Fibroblast of lung (primary cell): ENCODE measurements at regions not wholly inside any gene's neighbourhood (a gene's known extent, or its start where the extent isn't known, plus 50 kb on each side); places are given as distances from the start of the nearest gene placed in this dataset.

ENCODE experiments used
- DNase-seq, 2 donors: peaks; one replicate each; pipeline versions ENCODE4 v3.0.0 to v3.0.0-alpha.2; 2010; ENCODE audit warnings: low read depth in 2 of 2
- H2AFZ ChIP-seq: 2 replicates; pipeline ENCODE4 v1.5.1; 2012; ENCODE audit warnings: low read length, control low read depth, inconsistent platforms
- H3K27ac ChIP-seq: 2 replicates; pipeline ENCODE4 v1.5.1; 2011; ENCODE audit warnings: low read length, control low read depth; ENCODE audit not compliant: insufficient read depth
- H3K27me3 ChIP-seq: 2 replicates; pipeline ENCODE4 v1.5.1; 2011; ENCODE audit warnings: mild to moderate bottlenecking, low read length; ENCODE audit not compliant: control insufficient read depth, insufficient read depth
- H3K36me3 ChIP-seq: 2 replicates; pipeline ENCODE4 v1.5.1; 2011; ENCODE audit warnings: low read length; ENCODE audit not compliant: control insufficient read depth, insufficient read depth
- H3K4me1 ChIP-seq: 2 replicates; pipeline ENCODE4 v1.5.1; 2011; ENCODE audit warnings: low read length; ENCODE audit not compliant: control insufficient read depth, insufficient read depth; ENCODE audit errors: extremely low read depth
- H3K4me2 ChIP-seq: 2 replicates; pipeline ENCODE4 v1.5.1; 2011; ENCODE audit warnings: low read length, control low read depth; ENCODE audit not compliant: insufficient read depth; ENCODE audit errors: extremely low read depth
- H3K4me3 ChIP-seq, 4 experiments: fragments of 200-600 bp in 1 of 4; sonication (generic) in 1 of 4; replicated peaks in 1 of 4; 2 replicates each; pipeline ENCODE4 v1.5.1; 2011 to 2016; ENCODE audit warnings: low read length in 4 of 4, low read depth in 3 of 4, mild to moderate bottlenecking in 3 of 4, control low read depth in 2 of 4, inconsistent platforms in 1 of 4, mixed read lengths in 1 of 4; ENCODE audit not compliant: insufficient read depth in 1 of 4; ENCODE audit errors: control extremely low read depth in 1 of 4
- H3K79me2 ChIP-seq: 2 replicates; pipeline ENCODE4 v1.5.1; 2012; ENCODE audit warnings: mild to moderate bottlenecking, low read length, inconsistent platforms; ENCODE audit not compliant: control insufficient read depth, insufficient read depth
- H3K9ac ChIP-seq: 2 replicates; pipeline ENCODE4 v1.5.1; 2011; ENCODE audit warnings: mild to moderate bottlenecking, low read length, control low read depth; ENCODE audit not compliant: insufficient read depth
- H3K9me3 ChIP-seq: 2 replicates; pipeline ENCODE4 v1.5.1; 2012; ENCODE audit warnings: low read depth, low read length; ENCODE audit not compliant: control insufficient read depth, insufficient read depth
- H4K20me1 ChIP-seq: 2 replicates; pipeline ENCODE4 v1.5.1; 2011; ENCODE audit warnings: low read length; ENCODE audit not compliant: control insufficient read depth, insufficient read depth; ENCODE audit errors: extremely low read depth
- CTCF ChIP-seq, 2 donors: IDR thresholded peaks in 1 of 2; conservative IDR thresholded peaks in 1 of 2; 1 replicate in 1 of 2; 2 replicates in 1 of 2; pipeline ENCODE4 v1.5.1; 2011 to 2012; ENCODE audit warnings: low read length in 2 of 2, control low read depth in 1 of 2, inconsistent platforms in 1 of 2, low read depth in 1 of 2, mild to moderate bottlenecking in 1 of 2
- EZH2 ChIP-seq: IDR thresholded peaks from 2 replicates; pipeline ENCODE4 v1.5.1; 2012; ENCODE audit warnings: low read length, control low read depth, mild to moderate bottlenecking; ENCODE audit errors: missing control alignments

- no peaks in the 10 kb centered on the region for H4K20me1 ChIP-seq
- H3K79me2 ChIP-seq, result no peaks in the 10 kb centered on the region
- H2AFZ ChIP-seq, result no peak overlapping the region
- no peak overlapping the region for H3K9ac ChIP-seq
- H3K4me2 ChIP-seq, result no peak overlapping the region
- no peak for DNase-seq
- H3K9me3 ChIP-seq, result no peaks in the 10 kb centered on the region
- no peak overlapping the region for H3K4me3 ChIP-seq
- H3K27ac ChIP-seq, result no peak overlapping the region
- no peak for TF ChIP-seq CTCF (conservative IDR thresholded peaks at IDR 0.05 in 1 of 2, IDR thresholded peaks at IDR 0.05 in 1 of 2; ENCODE audit: low read depth in 1 of 2, low read length in 2 of 2)
- TF ChIP-seq EZH2, result no peak
- H3K4me1 ChIP-seq, result no peaks in the 10 kb centered on the region
- H3K27me3 ChIP-seq, result no peaks in the 10 kb centered on the region
- H3K36me3 ChIP-seq, result no peaks in the 10 kb centered on the region
Measured at GRCh38 chr3:147513785-147514184, 104.6 kb downstream of the ZIC1 start.

GRCh38 chr3:147514366-147515160 is 105.4 kb downstream of the ZIC1 start:
- H2AFZ ChIP-seq, result no peak overlapping the region
- peak in 1 of 2 donors; percentile 2 for DNase-seq

GRCh38 chr3:147518465-147518864 is 109.3 kb downstream of the ZIC1 start:
- peak in 1 of 2 donors; percentile 44 for DNase-seq
- no peak overlapping the region for H3K9ac ChIP-seq
- no peaks in the 10 kb centered on the region for H3K36me3 ChIP-seq
- no peak overlapping the region for H3K4me2 ChIP-seq
- no peaks in the 10 kb centered on the region for H3K27me3 ChIP-seq
- H3K4me1 ChIP-seq, result no peaks in the 10 kb centered on the region
- H3K4me3 ChIP-seq, result no peak overlapping the region
- no peak for TF ChIP-seq EZH2
- no peak for TF ChIP-seq CTCF (conservative IDR thresholded peaks at IDR 0.05 in 1 of 2, IDR thresholded peaks at IDR 0.05 in 1 of 2; ENCODE audit: low read depth in 1 of 2, low read length in 2 of 2)
- no peaks in the 10 kb centered on the region for H3K9me3 ChIP-seq
- H2AFZ ChIP-seq, result no peak overlapping the region
- H3K27ac ChIP-seq, result no peak overlapping the region
- no peaks in the 10 kb centered on the region for H4K20me1 ChIP-seq
- H3K79me2 ChIP-seq, result no peaks in the 10 kb centered on the region

More at GRCh38 chr3:147514366-147515160, 105.4 kb downstream of the ZIC1 start:
- Histone ChIP-seq H3K27ac (no peak overlapping the region), H3K9ac (no peak overlapping the region), H3K4me3 (no peak overlapping the region), H3K79me2 (no peaks in the 10 kb centered on the region), H3K4me1 (no peaks in the 10 kb centered on the region), H3K27me3 (no peaks in the 10 kb centered on the region), H4K20me1 (no peaks in the 10 kb centered on the region), H3K36me3 (no peaks in the 10 kb centered on the region), H3K4me2 (no peak overlapping the region), H3K9me3 (no peaks in the 10 kb centered on the region)
- no peak for TF ChIP-seq EZH2
